GM21423 (cell line): ENCODE measurements at regions not wholly inside any gene's neighbourhood (a gene's known extent, or its start where the extent isn't known, plus 50 kb on each side); places are given as distances from the start of the nearest gene placed in this dataset.
A peak's percentile ranks its signal among the peaks of the same experiment; 100 is the strongest.
"Not testable (repeated sequence)": the region's sequence is repeated elsewhere in the genome, so short reads cannot be mapped to it uniquely, and the experiment has no call there.

Experiments
- ATAC-seq: cut with Tn5 transposase; IDR thresholded peaks from one replicate; pipeline ENCODE4 v1.9.1; 2021; ENCODE audit warnings: mild to moderate bottlenecking, moderate library complexity; ENCODE audit not compliant: unreplicated experiment

- no peak for ATAC-seq
These were observed 120.8 kb upstream of the LGSN start for GRCh38 chr6:63440594-63440993.

DNA sequence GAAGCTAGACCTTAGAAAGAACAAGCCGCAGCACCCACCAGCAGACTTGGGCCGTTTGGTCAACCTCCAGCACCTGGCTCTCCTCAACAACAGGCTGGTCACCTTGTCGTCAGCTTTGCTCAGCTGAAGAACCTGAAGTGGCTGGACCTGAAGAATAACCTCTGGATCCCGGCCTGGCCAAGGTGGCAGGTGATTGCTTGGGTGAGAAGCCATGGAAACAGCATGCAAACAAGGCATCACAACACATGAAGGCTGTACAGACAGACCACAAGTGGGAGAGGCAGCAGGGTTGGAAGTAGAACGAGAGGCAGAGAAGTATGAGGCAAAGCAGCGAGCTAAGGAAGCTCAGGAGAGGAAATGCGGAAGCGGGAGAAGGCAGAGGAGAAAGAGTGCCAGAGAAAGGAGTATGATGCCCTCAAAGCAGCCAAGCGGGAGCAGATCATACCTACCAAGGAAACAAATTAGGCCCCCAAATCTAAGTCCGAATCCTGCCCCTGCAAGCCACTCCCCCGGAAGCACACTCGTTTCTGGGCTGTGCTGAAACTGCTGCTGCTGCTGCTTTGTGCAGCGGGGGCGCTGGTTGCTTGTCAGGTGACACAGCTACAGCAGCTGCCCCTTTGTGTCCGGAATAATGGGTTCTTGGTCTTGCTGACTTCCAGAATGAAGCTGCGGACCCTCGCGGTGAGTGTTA lies 121.6 kb upstream of the LGSN start:
- ATAC-seq: no peak

DNA sequence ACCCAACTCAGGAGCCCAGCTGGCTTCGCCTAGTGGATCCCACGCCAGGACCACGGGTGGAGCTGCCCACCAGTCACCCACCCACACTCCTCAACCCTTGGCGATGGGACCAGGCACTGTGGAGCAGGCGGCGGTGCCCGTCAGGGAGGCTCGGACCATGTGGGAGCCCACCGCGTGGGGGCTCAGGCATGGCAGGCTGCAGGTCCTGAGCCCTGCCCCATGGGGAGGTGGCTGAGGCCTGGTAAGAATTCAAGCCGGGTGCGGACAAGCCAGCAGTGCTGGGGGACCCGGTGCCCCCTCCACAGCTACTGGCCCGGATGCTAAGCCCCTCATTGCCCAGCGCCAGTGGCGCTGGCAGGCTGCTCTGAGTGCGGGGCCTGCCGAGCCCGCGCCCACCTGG lies 123.1 kb upstream of the LGSN start:
- no peak for ATAC-seq

GRCh38 chr6:63444768-63445167 lies 125.0 kb upstream of the LGSN start:
- no peak for ATAC-seq

GRCh38 chr6:63446405-63446804 lies 125.9 kb upstream of the LOC128125822 start:
- ATAC-seq: no peak

DNA sequence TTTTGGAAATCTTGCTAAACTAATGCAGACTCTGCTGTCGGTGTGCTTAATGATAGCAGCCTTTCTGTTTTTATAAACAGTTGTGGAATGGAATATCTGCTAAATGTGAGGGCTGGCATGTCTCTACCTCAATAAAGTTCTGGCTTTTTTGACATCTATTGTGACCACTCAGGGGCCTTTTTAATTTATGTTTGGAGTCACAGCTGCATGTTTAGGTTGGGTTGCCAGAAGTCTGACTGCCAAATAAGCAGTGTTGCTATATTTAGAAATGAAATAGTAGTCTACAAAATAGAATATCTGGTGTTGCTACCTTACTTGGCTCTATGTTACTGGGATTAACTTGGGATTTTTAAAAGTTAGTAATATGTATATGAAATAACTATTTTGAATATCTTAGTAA lies 125.1 kb upstream of the LOC128125822 start:
- ATAC-seq: no peak

DNA sequence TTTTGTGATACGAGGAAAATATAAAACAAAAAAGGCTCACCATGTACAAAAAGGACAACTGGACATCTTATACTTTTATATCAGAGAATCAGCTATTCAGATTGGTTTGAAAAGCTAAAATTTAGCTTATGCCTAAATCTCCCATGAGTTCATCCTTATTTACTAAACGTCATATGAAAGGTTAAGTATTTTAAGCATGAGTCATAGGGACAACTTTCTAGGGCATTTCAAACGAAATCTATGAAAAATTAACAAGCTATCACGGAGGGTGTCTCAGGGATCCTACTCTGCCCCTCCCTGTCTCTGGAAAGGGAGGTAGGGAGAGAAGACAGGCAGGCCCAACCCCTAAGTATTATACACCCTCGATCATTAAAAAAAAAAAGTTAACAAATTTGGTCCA lies 124.1 kb upstream of the LOC128125822 start:
- ATAC-seq: no peak

DNA sequence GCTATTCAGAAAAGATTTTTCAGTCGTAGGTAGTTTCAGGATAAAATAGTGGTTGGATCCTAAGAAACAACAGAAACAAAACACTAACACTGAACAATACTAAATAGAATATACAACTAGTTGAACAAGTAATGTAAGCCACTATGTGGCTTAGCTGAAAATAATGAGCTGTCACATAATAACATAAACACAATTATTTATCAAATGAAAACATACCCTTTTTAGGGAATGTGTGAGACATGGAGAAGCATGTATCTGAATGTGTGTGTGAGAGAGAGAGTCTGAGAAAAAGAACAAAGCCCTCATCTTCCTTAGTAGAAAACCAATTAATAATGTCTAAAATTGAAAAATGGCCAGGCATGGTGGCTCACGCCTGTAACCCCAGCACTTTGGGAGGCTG lies 122.6 kb upstream of the LOC128125822 start:
- ATAC-seq: no peak

- ATAC-seq: no peak
These were observed 121.0 kb upstream of the LOC128125822 start for GRCh38 chr6:63451238-63451637.

DNA sequence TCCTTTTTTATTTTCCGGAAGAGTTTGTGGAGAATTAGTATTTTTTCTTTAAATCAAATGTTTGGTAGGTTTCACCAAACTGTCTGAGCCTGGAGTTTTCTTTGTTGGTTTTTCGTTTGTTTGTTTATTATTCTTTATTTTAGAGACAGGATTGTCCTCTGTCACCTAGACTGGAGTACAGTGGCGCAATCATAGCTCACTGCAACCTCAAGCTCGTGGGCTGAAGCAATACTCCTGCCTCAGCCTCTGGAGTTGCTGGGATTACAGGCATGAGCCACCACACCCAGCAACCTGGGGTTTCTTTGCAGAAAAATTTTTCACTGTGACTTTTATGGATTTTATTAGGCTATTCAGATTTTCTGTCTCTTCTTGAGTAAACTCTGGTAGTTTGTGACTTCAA lies 120.2 kb upstream of the LOC128125822 start:
- ATAC-seq: no peak

GRCh38 chr6:63456734-63457133 lies 115.5 kb upstream of the LOC128125822 start:
- no peak for ATAC-seq

GRCh38 chr6:63458480-63459115 lies 113.7 kb upstream of the LOC128125822 start:
- peak; percentile 52 for ATAC-seq

DNA sequence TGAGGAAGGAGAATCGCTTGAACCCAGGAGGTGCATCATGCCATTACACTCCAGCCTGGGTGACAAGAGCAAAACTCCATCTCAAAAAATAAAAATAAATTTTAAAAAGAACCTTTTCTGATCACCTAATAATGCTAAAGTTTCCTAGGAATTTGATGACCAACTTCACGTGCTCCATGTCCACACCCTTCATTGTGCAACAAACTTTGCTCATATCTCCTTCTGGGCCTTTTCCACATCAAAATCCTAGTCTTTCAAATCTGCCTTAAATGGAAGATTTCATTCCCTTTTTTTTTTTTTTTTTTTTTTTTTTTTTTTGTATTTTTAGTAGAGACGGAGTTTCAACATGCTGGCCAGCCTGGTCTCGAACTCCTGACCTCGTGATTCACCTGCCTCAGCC lies 112.5 kb upstream of the LOC128125822 start:
- no peak for ATAC-seq

DNA sequence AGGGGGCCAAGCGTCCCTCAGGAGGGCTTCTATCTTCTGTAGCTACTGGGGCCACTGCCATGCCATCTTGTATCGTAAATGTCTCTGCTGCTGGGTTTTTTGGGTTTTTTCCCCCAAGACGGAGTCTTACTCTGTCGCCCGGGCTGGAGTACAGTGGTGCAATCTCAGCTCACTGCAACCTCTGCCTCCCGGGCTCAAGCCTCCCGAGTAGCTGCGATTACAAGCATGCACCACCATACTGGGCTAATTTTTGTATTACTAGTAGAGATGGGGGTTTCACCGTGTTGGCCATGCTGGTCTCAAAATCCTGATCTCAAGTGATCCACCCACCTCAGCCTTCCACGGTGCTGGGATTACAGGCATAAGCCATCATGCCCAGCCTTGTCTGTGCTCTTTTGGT lies 111.3 kb upstream of the LOC128125822 start:
- no peak for ATAC-seq

GRCh38 chr6:63464060-63464459 lies 108.2 kb upstream of the LOC128125822 start:
- ATAC-seq: no peak

DNA sequence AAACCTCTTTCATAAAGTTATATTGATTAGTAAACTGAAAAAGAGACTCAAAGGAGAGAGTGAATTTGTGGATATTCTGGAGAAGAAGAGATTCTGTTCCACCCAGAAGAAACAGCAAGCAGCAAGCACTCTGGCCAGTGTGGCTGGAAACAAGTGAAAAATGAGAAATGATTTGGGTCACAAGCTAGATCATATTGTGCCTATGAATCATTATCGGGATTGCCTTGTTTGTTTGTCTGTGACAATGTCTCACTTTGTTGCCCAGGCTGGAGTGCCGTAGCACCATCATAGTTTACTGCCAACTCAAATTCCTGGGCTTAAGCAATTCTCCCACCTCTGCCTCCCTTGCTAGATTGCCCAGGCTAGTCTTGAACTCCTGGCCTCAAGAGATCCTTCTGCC lies 106.5 kb upstream of the LOC128125822 start:
- no peak for ATAC-seq

DNA sequence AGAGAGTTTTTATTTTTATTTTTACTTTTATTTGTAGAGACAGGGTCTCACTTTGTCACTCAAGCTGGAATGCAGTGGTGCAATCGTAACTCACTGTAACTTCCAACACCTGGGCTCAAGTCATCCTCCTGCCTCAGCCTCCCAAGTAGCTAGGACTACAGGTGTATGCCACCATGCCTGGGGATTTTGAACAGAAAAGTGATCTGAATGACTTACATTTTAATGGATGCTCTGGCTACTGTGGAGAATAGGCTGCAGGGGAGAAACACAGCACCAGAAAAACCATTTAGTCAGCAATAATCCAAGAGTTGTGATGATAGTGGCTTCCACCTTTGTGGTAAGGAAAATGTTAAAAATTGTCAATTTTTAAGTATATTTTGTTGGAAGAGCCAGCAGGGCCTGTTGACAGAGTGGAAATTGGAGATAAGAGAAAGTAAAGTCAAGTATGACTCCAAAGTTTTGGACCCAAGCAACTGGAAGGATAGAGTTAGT lies 106.0 kb upstream of the LOC128125822 start:
- ATAC-seq: no peak

- ATAC-seq: no peak
These were observed 104.9 kb upstream of the LOC128125822 start for GRCh38 chr6:63467247-63467954.

DNA sequence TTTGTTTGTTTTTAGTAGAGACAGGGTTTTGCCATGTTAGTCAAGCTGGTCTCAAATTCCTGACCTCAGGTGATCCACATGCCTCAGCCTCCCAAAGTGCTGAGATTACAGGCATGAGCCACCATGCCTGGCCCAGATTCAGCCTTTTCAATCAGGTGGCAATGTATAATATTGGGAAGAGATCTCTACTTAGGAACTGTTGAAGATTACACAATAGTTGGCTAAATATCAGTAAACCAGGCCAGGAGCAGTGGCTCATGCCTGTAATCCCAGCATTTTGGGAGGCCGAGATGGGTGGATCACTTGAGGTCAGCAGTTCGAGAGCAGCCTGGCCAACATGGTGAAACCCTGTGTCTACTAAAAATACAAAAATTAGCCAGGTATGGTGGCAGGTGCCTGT lies 101.1 kb upstream of the LOC128125822 start:
- not testable (repeated sequence) for ATAC-seq

DNA sequence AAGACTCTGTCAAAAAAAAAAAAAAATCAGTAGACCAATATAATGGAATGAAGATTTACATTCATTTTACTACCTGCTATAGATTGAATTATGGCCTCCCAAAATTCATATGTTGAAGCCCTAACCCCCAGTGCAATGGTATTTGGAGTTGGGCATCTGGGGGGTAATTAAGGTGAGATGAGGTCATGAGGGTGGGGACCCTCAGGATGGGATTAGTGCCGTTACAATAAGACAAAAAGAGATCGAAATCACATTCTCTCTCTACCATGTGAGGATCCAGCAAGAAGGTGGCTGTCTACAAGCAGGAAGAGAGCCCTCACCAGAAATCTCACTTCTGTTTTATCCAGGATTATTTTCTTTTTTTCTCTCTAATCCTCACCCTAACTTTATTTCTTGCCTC lies 100.6 kb upstream of the LOC128125822 start:
- ATAC-seq: no peak

GRCh38 chr6:63475707-63476106 lies 96.6 kb upstream of the LOC128125822 start:
- no peak for ATAC-seq

DNA sequence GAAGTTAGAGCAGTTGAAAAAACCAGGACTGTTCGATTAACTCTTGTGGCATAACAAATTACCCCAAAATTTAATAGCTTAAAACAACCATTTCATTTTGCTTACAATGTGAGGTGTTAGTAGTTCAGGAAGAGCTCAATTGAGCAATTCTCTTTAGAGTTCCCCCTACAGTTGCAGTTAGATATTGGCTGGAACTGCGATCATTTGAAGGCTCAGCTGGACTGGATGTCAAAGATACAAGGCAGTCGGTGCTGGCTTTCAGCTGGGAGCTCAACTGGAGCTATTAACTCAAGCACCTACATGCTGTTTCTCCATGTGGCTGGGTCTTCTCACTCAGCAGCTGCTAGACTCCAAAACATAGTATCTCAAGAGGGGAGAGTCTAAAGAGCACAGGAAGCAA lies 96.0 kb upstream of the LOC128125822 start:
- no peak for ATAC-seq
